ENCODE measurements at regions not wholly inside any gene's neighbourhood (a gene's known extent, or its start where the extent isn't known, plus 50 kb on each side); places are given as distances from the start of the nearest gene placed in this dataset.

DNA sequence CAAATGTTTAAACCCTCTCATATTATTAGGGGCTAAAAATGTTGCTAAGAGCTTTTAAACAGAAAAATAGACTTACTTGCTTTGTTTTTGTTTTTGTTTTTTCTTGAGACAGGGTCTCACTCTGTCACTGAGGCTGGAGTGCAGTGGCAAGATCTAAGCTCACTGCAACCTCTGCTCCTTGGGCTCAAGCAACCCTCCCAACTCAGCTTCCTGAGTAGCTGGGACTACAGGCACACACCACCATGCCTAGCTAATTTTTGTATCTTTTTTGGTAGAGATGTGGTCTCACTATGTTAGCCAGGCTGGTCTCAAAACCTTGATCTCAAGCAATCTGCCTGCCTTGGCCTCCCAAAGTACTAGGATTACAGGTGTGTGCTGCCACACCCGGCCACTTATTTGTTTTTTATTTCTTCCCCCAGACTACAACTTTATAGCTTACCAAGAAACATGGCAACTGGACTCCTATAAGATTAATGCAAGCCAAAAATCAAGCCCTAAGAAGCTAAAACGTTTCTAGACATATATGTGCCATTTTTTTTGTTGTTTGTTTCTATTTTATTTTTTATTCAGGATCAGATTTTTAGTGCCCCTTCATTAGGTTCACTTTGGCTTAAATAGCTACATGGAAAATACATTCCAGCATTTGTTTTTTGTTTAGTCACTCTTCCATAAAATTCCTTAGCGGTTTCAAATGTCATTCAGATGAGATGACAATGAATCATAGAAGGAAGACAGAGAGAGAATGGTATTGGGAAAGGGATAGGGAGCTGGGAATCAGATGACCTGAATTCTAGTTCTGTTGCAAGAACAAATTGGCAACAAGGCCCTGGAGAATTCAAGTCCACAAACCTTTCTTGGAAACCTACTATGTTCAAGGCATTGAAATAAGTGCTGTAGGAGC lies 163.4 kb upstream of the MKLN1 start:
- TF ChIP-seq, protein P1, sequence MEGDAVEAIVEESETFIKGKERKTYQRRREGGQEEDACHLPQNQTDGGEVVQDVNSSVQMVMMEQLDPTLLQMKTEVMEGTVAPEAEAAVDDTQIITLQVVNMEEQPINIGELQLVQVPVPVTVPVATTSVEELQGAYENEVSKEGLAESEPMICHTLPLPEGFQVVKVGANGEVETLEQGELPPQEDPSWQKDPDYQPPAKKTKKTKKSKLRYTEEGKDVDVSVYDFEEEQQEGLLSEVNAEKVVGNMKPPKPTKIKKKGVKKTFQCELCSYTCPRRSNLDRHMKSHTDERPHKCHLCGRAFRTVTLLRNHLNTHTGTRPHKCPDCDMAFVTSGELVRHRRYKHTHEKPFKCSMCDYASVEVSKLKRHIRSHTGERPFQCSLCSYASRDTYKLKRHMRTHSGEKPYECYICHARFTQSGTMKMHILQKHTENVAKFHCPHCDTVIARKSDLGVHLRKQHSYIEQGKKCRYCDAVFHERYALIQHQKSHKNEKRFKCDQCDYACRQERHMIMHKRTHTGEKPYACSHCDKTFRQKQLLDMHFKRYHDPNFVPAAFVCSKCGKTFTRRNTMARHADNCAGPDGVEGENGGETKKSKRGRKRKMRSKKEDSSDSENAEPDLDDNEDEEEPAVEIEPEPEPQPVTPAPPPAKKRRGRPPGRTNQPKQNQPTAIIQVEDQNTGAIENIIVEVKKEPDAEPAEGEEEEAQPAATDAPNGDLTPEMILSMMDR (IDR thresholded peaks at IDR 0.05; ENCODE audit: unreplicated experiment) = no peak
- Mint-ChIP-seq H3K4me1 (ENCODE audit: insufficient read depth, unreplicated experiment) (peaks cover 28% of the 10 kb centered on the region), H3K27ac (ENCODE audit: low read depth, unreplicated experiment) (peak overlapping the region; percentile 97), H3K9me3 (ENCODE audit: unreplicated experiment) (peaks cover 7% of the 10 kb centered on the region), H3K36me3 (ENCODE audit: insufficient read depth, unreplicated experiment) (no peaks in the 10 kb centered on the region), H3K27me3 (ENCODE audit: insufficient read depth, unreplicated experiment) (no peaks in the 10 kb centered on the region), H3K4me3 (ENCODE audit: unreplicated experiment) (peak overlapping the region; percentile 65)
- ChIA-PET CTCF (interaction anchor here (0.6 to 2.2 kb wide), 13 partner anchors 9 to 267 kb away, joined by 3 to 8 read pairs (median 4); no protein-coding TSS in a partner anchor), POLR2A (interaction anchor here (0.6 to 4.5 kb wide), 26 partner anchors 9 to 1287 kb away, joined by 3 to 139 read pairs (median 4); partner anchors contain the start of gene MKLN1)
- DNase-seq (ENCODE audit: unreplicated experiment) = peak; percentile 92
- intact Hi-C loops (cut with micrococcal nuclease) = loop anchor here (2.0 to 5.0 kb wide), 2 partner anchors 55 to 163 kb away; partner anchors contain the start of gene MKLN1
- BruUV-seq (replicated peaks) = no TSS peak

DNA sequence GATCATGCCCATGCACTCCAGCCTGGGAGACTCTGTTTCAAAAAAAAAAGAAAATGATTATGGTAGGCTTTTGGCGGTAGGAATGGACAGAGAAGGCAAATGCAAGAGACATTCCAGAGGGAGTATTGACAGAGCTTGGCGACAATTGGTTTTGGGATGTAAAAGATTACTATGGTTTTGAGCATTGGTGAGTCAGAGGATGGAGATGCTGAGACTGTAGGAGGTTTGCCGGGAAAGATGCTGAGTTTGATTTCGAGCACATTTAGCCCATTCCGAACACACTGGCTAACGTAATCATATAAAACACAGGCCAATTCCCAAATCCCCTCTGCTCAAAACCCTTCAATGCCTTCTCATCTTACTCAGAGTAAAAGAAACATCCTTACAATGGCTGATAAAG lies 161.6 kb upstream of the MKLN1 start:
- Mint-ChIP-seq H3K27ac (ENCODE audit: low read depth, unreplicated experiment) (peak overlapping the region; percentile 97), H3K9me3 (ENCODE audit: unreplicated experiment) (peaks cover 7% of the 10 kb centered on the region), H3K4me3 (ENCODE audit: unreplicated experiment) (no peak overlapping the region), H3K36me3 (ENCODE audit: insufficient read depth, unreplicated experiment) (no peaks in the 10 kb centered on the region), H3K4me1 (ENCODE audit: insufficient read depth, unreplicated experiment) (peaks cover 27% of the 10 kb centered on the region), H3K27me3 (ENCODE audit: insufficient read depth, unreplicated experiment) (no peaks in the 10 kb centered on the region)
- intact Hi-C loops (cut with micrococcal nuclease) = no loop called here
- CTCF ChIA-PET = interaction anchor here (0.9 kb wide), 1 partner anchor 11 kb away, joined by 3 read pairs; no protein-coding TSS in a partner anchor
- BruUV-seq (replicated peaks) = no TSS peak
- POLR2A ChIA-PET = interaction anchor here (3.2 to 4.5 kb wide), 2 partner anchors 12 to 59 kb away, joined by 17 to 139 read pairs; no protein-coding TSS in a partner anchor
- no peak for DNase-seq (ENCODE audit: unreplicated experiment)
- TF ChIP-seq, protein P1 (IDR thresholded peaks at IDR 0.05; ENCODE audit: unreplicated experiment) = no peak

- POLR2A ChIA-PET = interaction anchor here (1.2 to 2.1 kb wide), 4 partner anchors 11 to 156 kb away, joined by 3 to 6 read pairs (median 4); no protein-coding TSS in a partner anchor
- Mint-ChIP-seq H3K27ac (ENCODE audit: low read depth, unreplicated experiment) (no peak overlapping the region), H3K9me3 (ENCODE audit: unreplicated experiment) (peaks cover 2% of the 10 kb centered on the region), H3K4me1 (ENCODE audit: insufficient read depth, unreplicated experiment) (peaks cover 16% of the 10 kb centered on the region), H3K36me3 (ENCODE audit: insufficient read depth, unreplicated experiment) (no peaks in the 10 kb centered on the region), H3K4me3 (ENCODE audit: unreplicated experiment) (no peak overlapping the region), H3K27me3 (ENCODE audit: insufficient read depth, unreplicated experiment) (no peaks in the 10 kb centered on the region)
- intact Hi-C loops (cut with micrococcal nuclease) = no loop called here
- no TSS peak for BruUV-seq (replicated peaks)
- DNase-seq (ENCODE audit: unreplicated experiment) = no peak
- TF ChIP-seq, protein P1 (IDR thresholded peaks at IDR 0.05; ENCODE audit: unreplicated experiment) = no peak
- CTCF ChIA-PET = interaction anchor here (0.6 kb wide), 2 partner anchors 9 to 91 kb away, joined by 3 read pairs; no protein-coding TSS in a partner anchor
Measured at GRCh38 chr7:131170440-131171271, 157.0 kb upstream of the MKLN1 start.
